ENCODE measurements at regions not wholly inside any gene's neighbourhood (a gene's known extent, or its start where the extent isn't known, plus 50 kb on each side); places are given as distances from the start of the nearest gene placed in this dataset.
A peak's percentile ranks its signal among the peaks of the same experiment; 100 is the strongest.
"Not testable (repeated sequence)": the region's sequence is repeated elsewhere in the genome, so short reads cannot be mapped to it uniquely, and the experiment has no call there.

GRCh38 chr20:63145156-63145555 is 70.8 kb downstream of the YTHDF1 start:
- no peak for DNase-seq (ENCODE audit: low spot score)

GRCh38 chr20:63142933-63143332 is 73.0 kb downstream of the YTHDF1 start:
- DNase-seq (ENCODE audit: low spot score): no peak

DNA sequence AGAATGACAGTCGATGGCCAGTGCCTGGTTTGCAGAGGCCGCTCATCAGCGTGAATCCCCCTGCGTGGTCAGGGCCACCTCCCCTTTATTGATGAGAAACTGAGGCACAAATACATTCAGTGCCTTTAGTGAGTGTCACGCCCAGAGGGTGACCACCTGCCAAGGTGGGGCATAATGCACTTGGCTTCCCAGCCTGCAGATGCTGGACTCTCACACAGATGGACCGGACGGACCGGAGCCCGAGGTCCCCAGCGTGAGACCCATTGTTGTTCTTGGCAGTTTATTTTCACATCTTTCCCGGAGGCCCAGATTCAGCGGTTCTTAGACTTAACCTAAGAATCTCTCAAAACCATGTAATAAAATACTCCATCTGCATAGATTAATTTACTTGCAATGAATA is 74.4 kb downstream of the YTHDF1 start:
- DNase-seq (ENCODE audit: low spot score): no peak

- no peak for DNase-seq (ENCODE audit: low spot score)
Measured at GRCh38 chr20:63140514-63141433, 75.2 kb downstream of the YTHDF1 start.

DNA sequence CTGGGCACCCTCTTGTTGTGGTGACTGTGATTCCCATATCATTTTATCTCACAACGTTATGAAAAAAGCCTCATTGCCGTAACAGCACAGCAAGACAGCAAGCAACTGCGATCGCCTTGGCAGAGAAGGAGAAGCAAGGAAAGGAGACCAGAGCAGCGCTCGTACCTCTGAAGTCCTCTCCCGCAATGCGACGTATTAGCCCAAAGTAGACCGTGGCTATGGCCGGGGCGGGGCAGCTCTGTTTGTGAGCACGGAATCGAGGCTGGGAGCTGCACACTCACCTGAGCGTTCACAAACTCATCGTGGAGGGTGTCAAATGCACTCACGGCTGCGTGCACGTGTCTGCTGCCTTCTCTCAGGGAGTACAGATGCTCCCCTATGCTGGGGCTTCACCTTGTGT is 76.1 kb downstream of the YTHDF1 start:
- no peak for DNase-seq (ENCODE audit: low spot score)

GRCh38 chr20:63139356-63139755 is 76.6 kb downstream of the YTHDF1 start:
- DNase-seq (ENCODE audit: low spot score): no peak

GRCh38 chr20:63138855-63139341 is 77.0 kb downstream of the YTHDF1 start:
- DNase-seq (ENCODE audit: low spot score): no peak

DNA sequence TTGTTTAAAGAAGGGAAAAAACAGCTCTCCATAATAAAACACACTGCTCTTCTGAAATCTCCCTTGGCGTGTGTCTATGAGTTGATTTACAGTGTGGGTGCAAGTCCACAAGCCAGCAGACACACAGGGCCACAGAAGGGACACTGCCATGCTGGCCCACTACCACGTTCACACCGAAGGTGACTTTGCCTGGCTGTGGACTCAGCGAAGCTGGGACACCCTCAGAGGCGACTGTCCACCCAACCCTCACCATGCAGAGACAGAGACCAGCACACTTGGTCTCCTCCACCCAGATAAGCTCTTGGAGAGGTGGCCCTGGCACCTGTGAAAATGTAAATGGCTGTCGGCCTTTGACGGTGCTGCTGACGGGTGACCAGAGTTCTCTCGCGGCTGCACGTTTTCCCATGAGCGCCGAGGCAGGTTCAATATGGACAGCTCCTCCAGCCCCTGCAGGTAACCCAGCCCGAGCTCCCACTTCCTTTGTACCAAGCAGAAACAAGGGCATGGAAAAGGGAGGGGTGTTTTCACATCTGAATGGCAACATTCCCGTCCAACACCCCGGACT is 78.0 kb downstream of the YTHDF1 start:
- DNase-seq (ENCODE audit: low spot score): no peak

DNA sequence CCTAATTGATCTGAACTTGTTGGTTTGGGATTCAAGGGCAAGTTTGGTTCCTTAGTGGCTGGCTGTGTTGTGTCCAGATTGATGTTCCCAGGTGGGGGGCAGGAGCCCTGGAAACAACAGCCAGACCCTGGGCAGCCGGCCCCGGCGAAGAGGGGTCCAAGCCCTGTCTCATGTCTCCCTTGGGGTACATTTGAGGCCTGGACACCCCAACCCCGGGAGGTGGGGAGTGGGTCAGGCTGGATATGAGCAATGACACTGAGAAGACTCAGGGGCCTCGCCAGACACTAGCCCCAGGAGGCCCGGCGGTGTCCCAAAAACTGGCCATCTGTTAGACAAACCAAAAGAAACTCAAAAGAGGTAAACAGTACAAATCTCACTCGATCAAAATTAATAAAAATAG is 79.6 kb downstream of the YTHDF1 start:
- no peak for DNase-seq (ENCODE audit: low spot score)

DNA sequence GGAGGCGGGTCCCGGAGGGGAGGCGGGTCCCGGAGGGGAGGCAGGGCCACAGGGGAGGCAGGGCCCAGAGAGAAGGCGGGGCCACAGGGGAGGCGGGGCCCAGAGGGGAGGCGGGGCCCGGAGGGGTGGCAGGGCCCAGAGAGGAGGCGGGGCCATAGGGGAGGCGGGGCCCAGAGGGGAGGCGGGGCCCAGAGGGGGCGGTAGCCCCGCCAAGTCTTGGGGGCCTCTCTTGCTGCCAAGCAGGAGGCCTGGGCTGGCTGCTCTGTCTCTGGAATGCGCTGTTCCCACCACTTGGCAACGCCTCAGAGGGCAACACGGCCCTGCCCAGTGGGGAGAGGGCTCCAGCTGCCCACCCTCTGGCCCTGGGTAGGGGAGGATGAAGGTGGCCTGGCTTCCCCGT is 80.5 kb downstream of the YTHDF1 start:
- DNase-seq (ENCODE audit: low spot score): no peak

DNA sequence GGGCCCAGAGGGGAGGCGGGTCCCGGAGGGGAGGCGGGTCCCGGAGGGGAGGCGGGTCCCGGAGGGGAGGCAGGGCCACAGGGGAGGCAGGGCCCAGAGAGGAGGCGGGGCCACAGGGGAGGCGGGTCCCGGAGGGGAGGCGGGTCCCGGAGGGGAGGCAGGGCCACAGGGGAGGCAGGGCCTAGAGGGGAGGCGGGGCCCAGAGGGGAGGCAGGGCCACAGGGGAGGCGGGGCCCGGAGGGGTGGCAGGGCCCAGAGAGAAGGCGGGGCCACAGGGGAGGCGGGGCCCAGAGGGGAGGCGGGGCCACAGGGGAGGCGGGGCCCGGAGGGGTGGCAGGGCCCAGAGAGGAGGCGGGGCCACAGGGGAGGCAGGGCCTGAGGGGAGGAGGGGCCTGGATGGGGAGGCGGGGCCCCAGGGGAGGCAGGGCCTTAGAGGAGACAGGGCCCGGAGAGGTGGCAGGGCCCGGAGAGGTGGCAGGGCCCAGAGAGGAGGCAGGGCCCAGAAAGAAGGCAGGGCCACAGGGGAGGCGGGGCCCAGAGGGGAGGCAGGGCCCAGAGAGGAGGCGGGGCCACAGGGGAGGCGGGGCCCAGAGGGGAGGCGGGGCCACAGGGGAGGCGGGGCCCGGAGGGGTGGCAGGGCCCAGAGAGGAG is 81.1 kb downstream of the YTHDF1 start:
- not testable (repeated sequence) for DNase-seq (ENCODE audit: low spot score)

GRCh38 chr20:63134201-63134612 is 81.7 kb downstream of the YTHDF1 start:
- DNase-seq (ENCODE audit: low spot score): no peak

- DNase-seq (ENCODE audit: low spot score): no peak
Measured at GRCh38 chr20:63133481-63134091, 82.3 kb downstream of the YTHDF1 start.

- no peak for DNase-seq (ENCODE audit: low spot score)
Measured at GRCh38 chr20:63132715-63133471, 83.0 kb downstream of the YTHDF1 start.

GRCh38 chr20:63132131-63132714 is 83.7 kb downstream of the YTHDF1 start:
- DNase-seq (ENCODE audit: low spot score): no peak

DNA sequence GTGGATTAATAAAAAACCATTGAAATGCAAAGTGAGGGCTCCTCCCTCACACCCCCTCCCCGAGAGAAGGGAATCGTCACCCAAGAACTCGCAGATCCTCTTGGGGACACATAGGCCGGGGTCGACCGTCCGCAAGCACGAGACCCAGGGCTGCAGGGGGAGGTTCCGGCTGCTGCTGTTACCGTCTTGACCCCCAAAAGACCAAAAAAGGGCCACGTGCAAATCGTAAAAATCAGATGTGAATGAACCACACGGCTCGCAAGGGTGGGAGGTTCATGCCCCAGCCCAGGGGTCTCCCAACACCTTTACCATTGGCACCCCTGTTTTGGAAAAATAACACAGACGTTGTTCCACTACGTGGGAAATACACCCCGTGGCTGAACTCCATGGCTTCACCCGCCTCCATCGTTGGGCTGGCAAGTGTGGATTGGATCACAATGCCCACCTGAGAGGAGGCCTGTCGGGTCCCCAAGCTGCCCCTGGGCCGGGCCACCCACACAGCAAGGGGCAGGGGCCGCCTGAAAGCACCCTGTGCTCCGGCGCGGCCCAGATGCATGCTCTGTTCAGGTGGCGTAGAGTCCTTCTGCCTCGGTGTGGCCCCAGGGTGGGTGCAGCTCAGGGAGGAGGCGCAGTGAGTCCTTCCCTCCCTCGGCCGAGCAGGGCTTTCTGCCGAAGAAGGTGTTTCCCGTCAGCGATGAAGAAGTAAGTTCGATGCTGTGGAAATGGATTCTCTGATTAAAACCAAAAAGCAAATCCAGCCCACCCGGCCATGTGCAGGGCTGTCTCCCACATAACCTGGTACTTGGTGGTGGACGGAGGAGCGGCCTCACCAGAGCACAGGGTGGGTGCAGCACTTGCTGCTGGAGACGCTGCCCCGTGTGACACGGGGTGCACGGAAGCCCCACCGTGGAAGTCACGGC is 85.0 kb downstream of the YTHDF1 start:
- DNase-seq (ENCODE audit: low spot score): no peak

DNA sequence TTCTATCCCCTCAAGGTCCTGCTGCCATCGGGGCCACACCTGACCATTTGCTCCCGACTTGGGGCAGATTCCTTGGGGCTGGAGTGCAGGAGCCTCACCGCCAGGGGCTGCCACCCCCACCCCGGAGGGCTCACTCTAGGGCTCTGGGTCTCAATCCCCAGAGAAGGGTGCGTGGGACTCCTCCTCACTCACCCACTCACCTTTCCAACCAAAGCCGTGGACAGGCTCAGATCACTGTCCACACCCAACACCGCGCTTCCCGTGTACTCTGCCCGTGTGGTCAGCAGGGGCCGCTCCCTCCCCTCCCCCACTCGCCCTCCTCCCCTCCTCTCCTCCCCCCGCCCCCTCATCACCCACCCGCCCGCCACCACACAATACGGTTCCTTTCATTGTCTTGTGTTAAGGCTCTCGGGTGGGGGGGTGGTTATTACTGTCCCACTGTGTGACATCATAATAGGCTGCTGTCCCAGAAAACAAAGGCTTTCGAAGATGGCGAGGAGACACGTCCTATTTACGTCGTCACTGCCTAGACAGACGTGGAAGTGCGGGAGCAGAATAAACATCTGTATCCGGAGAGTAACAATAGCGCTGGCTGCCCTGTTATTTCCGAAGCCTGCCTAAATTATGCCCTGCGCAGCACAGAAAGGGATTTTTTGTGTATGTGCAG is 85.8 kb downstream of the YTHDF1 start:
- DNase-seq (ENCODE audit: low spot score): peak; percentile 28

- DNase-seq (ENCODE audit: low spot score): no peak
Measured at GRCh38 chr20:63129376-63129965, 86.5 kb downstream of the YTHDF1 start.

DNA sequence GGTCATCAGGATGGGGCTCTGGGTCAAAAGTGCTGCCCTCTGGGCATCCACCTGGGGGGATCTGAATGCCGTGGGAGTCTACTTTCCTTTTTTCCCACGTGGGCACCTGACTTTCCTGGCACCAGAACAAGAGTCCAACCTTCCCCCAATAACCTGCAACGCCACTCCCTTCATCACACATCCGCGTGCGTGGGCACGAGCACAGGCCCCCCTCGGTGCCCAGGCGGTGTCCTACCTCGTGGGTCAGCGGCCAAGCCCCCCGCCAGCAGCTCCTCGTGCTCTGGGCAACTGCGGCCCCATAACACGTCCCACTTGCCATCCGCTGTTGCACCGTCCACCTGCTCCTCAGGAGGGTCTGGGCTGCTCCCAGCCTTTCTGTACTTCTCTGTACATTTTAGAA is 87.0 kb downstream of the YTHDF1 start:
- no peak for DNase-seq (ENCODE audit: low spot score)
